Endodermal cell (in vitro differentiated cells): ENCODE measurements at regions not wholly inside any gene's neighbourhood (a gene's known extent, or its start where the extent isn't known, plus 50 kb on each side); places are given as distances from the start of the nearest gene placed in this dataset.

Experiments
- DNase-seq: peaks from one replicate; pipeline ENCODE4 v3.0.0-alpha.2; 2017
- H3K27ac ChIP-seq: 2 replicates; pipeline ENCODE4 v1.5.1; 2013; ENCODE audit warnings: mild to moderate bottlenecking, low read depth, low read length, moderate library complexity
- H3K27me3 ChIP-seq: 2 replicates; pipeline ENCODE4 v1.6.1; 2013; ENCODE audit warnings: mild to moderate bottlenecking, low read length, moderate library complexity; ENCODE audit not compliant: insufficient read depth, control insufficient read depth, poor library complexity, severe bottlenecking
- H3K36me3 ChIP-seq: 2 replicates; pipeline ENCODE4 v1.7.0; 2013; ENCODE audit warnings: mild to moderate bottlenecking, low read length, moderate library complexity; ENCODE audit not compliant: control insufficient read depth, insufficient read depth
- H3K4me1 ChIP-seq: one replicate; pipeline ENCODE4 v1.7.0; 2013; ENCODE audit warnings: low read length; ENCODE audit not compliant: control insufficient read depth, insufficient read depth
- H3K4me3 ChIP-seq: 2 replicates; pipeline ENCODE4 v1.5.1; 2013; ENCODE audit warnings: mild to moderate bottlenecking, low read length, moderate library complexity
- H3K9ac ChIP-seq: 2 replicates; pipeline ENCODE4 v1.6.1; 2013; ENCODE audit warnings: mild to moderate bottlenecking, low read length, moderate library complexity; ENCODE audit not compliant: poor library complexity, severe bottlenecking; ENCODE audit errors: extremely low read depth
- H3K9me3 ChIP-seq: 2 replicates; pipeline ENCODE4 v1.6.1; 2013; ENCODE audit warnings: mild to moderate bottlenecking, low read length, moderate library complexity; ENCODE audit not compliant: control insufficient read depth
- H3K27ac Mint-ChIP-seq: 2 replicates; pipeline ENCODE4 v1.8.0; 2020; ENCODE audit warnings: mixed read lengths
- H3K27me3 Mint-ChIP-seq: 2 replicates; pipeline ENCODE4 v1.8.0; 2021; ENCODE audit warnings: mild to moderate bottlenecking, mixed read lengths; ENCODE audit not compliant: insufficient read depth
- H3K36me3 Mint-ChIP-seq: 2 replicates; pipeline ENCODE4 v1.8.0; 2020; ENCODE audit warnings: low read depth, mixed read lengths
- H3K4me1 Mint-ChIP-seq: 2 replicates; pipeline ENCODE4 v1.8.0; 2020; ENCODE audit warnings: mixed read lengths
- H3K4me3 Mint-ChIP-seq: 2 replicates; pipeline ENCODE4 v1.8.0; 2020; ENCODE audit warnings: mild to moderate bottlenecking, moderate library complexity, mixed read lengths
- H3K9me3 Mint-ChIP-seq: 2 replicates; pipeline ENCODE4 v1.8.0; 2020; ENCODE audit warnings: mild to moderate bottlenecking, mixed read lengths
- WGBS, 2 experiments: methylation state at CpG; one replicate each; pipeline versions ENCODE4 v1.1.5 to v1.1.7; 2013; ENCODE audit warnings: missing lambda C conversion rate in 2 of 2, mixed read lengths in 1 of 2; ENCODE audit not compliant: insufficient coverage in 1 of 2, insufficient read length in 1 of 2; 5-methylcytosine and 5-hydroxymethylcytosine counted together
- TF ChIP-seq, protein P1 (sequence below): fragments of 200-600 bp; sonication (generic); conservative IDR thresholded peaks from 2 replicates; pipeline ENCODE4 v1.5.0; 2021; ENCODE audit warnings: antibody characterized with exemption, mild to moderate bottlenecking

DNA sequence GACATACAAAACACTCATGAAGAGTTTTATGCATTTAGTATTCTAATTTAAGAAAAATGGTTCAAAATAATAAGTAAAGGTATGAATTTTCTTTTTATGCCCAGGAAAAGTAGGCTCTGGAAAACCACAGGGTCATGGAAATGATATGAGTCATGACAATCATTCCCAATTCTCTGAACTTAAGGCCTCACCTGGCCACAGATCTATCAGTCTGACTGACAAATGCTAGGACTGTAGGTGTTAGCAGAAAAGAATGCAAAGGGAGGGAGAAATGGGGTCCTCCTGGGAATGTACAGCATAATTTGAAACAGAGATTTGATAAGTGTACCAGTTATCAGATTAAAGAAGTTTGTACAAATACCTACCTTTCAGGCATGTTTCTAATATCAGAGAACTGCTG is 270.5 kb upstream of the ARSJ start:
- H3K27me3 ChIP-seq = no peaks in the 10 kb centered on the region
- H3K4me1 ChIP-seq = no peaks in the 10 kb centered on the region
- no peak overlapping the region for H3K4me3 ChIP-seq
- Mint-ChIP-seq H3K9me3 (peaks cover 2% of the 10 kb centered on the region), H3K4me1 (no peaks in the 10 kb centered on the region), H3K4me3 (no peak overlapping the region), H3K27ac (no peak overlapping the region), H3K27me3 (no peaks in the 10 kb centered on the region), H3K36me3 (no peaks in the 10 kb centered on the region)
- TF ChIP-seq, protein P1, sequence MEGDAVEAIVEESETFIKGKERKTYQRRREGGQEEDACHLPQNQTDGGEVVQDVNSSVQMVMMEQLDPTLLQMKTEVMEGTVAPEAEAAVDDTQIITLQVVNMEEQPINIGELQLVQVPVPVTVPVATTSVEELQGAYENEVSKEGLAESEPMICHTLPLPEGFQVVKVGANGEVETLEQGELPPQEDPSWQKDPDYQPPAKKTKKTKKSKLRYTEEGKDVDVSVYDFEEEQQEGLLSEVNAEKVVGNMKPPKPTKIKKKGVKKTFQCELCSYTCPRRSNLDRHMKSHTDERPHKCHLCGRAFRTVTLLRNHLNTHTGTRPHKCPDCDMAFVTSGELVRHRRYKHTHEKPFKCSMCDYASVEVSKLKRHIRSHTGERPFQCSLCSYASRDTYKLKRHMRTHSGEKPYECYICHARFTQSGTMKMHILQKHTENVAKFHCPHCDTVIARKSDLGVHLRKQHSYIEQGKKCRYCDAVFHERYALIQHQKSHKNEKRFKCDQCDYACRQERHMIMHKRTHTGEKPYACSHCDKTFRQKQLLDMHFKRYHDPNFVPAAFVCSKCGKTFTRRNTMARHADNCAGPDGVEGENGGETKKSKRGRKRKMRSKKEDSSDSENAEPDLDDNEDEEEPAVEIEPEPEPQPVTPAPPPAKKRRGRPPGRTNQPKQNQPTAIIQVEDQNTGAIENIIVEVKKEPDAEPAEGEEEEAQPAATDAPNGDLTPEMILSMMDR = no peak
- no peaks in the 10 kb centered on the region for H3K9me3 ChIP-seq
- no peak overlapping the region for H3K27ac ChIP-seq
- no peak overlapping the region for H3K9ac ChIP-seq
- no peaks in the 10 kb centered on the region for H3K36me3 ChIP-seq
- DNase-seq = no peak

DNA sequence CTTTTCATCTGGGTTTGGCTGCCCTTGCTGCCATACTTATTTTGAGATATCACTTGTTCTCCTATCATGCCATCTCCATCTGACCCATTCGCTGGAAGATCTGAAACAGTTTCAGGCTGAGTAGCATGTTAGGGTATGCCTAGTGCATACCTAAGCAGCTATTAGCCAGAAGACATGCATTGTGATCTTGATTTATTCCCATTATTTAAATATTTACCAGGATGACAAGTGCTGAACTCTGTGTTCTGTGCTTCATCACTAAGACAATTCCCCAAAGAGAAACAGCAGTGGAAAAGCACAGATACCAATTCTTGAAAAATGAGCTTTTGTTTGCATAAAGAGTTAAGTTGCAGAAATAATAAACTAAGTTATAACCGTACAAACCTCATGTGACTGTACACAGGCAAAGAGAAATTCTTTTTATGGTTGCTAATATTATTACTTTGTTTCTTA is 271.0 kb upstream of the ARSJ start:
- no peaks in the 10 kb centered on the region for H3K9me3 ChIP-seq
- TF ChIP-seq, protein P1 = no peak
- 91% methylated on average over 2 of the region's 2 CpGs; no CpG with 5 or more reads in 1 of the 2 experiments for WGBS, 2 experiments
- no peaks in the 10 kb centered on the region for H3K4me1 ChIP-seq
- no peak overlapping the region for H3K27ac ChIP-seq
- no peak overlapping the region for H3K27ac Mint-ChIP-seq
- DNase-seq = no peak
- H3K4me3 Mint-ChIP-seq = no peak overlapping the region
- no peaks in the 10 kb centered on the region for H3K27me3 ChIP-seq
- H3K27me3 Mint-ChIP-seq = no peaks in the 10 kb centered on the region
- peaks cover 2% of the 10 kb centered on the region for H3K9me3 Mint-ChIP-seq
- no peaks in the 10 kb centered on the region for H3K36me3 Mint-ChIP-seq
- H3K36me3 ChIP-seq = no peaks in the 10 kb centered on the region
- H3K9ac ChIP-seq = no peak overlapping the region
- no peaks in the 10 kb centered on the region for H3K4me1 Mint-ChIP-seq
- no peak overlapping the region for H3K4me3 ChIP-seq

DNA sequence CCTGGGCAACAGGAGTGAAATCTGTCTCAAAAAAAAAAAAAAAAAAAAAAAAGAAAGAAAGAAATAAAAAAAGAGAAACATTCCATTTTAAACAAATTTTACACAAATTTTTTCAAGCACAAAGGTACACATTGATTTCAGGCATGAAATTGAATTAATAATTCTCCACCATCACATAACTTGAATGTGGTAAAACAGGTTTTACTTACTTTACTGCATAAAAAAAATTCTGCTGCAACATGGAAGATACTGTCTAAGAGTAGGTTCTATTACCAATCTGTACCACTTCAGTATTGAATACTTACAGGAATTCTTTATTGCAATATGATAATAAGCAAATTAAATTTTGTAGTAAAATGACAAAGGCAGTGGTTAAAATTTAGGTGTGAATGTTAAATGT is 271.6 kb upstream of the ARSJ start:
- Mint-ChIP-seq H3K4me1 (no peaks in the 10 kb centered on the region), H3K9me3 (peaks cover 2% of the 10 kb centered on the region), H3K4me3 (no peak overlapping the region), H3K36me3 (no peaks in the 10 kb centered on the region), H3K27me3 (no peaks in the 10 kb centered on the region), H3K27ac (no peak overlapping the region)
- H3K4me1 ChIP-seq = no peaks in the 10 kb centered on the region
- H3K27ac ChIP-seq = no peak overlapping the region
- no peaks in the 10 kb centered on the region for H3K36me3 ChIP-seq
- H3K9me3 ChIP-seq = no peaks in the 10 kb centered on the region
- H3K27me3 ChIP-seq = no peaks in the 10 kb centered on the region
- DNase-seq = no peak
- TF ChIP-seq, protein P1 = no peak
- H3K9ac ChIP-seq = no peak overlapping the region
- H3K4me3 ChIP-seq = no peak overlapping the region
